Activated CD8-positive, alpha-beta memory T cell treated with anti-CD3 and anti-CD28 coated beads for 1 hour (primary cell): ENCODE measurements at regions not wholly inside any gene's neighbourhood (a gene's known extent, or its start where the extent isn't known, plus 50 kb on each side); places are given as distances from the start of the nearest gene placed in this dataset.
"Not testable (repeated sequence)": the region's sequence is repeated elsewhere in the genome, so short reads cannot be mapped to it uniquely, and the experiment has no call there.

Experiments used
- DNase-seq, 2 donors: peaks; one replicate each; pipeline ENCODE4 v3.0.0-alpha.2; 2020; ENCODE audit warnings: low read depth in 1 of 2; ENCODE audit errors: extremely low read depth in 1 of 2

GRCh38 chrX:3968749-3969148 is 255.3 kb upstream of the PRKX start:
- DNase-seq, result no peak

DNA sequence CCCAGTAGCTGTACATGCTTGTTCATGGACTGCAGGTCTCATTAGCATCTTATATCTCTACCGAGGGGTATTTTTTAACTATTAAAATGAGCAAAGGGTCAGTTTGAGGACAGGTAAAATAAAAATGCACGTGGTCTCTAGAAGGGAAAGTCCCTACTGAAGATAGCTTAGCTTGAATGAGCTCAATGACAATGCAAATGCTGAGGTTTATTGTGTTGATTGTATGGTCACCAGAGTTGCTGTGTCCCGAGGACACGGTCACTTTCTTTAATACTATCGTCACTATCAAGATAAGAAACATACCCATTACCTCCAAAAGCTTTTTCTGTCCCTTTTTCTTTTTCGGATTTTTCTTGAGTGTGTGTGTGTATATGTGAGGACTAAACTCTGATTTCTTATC is 250.5 kb upstream of the PRKX start:
- DNase-seq, result no peak

- DNase-seq, result no peak
Measured at GRCh38 chrX:3962511-3963311, 249.3 kb upstream of the PRKX start.

DNA sequence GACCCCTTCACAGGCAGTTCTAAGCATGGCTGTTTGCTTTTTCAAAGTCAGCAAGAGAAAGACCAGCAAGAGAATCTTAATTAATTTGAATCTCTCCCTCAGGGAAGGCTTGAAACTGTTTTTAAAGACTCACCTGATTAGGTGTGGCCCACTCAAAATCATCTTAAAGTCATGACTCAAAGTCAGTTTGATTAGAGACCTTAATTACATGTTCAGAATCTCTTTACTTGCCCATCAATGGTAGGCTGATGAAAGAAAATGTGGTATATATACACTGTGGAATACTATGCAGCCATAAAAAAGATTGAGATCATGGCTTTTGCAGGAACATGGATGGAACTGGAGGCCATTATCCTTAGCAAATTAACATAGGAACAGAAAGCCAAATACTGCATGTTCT is 247.5 kb upstream of the PRKX start:
- no peak for DNase-seq

- no peak for DNase-seq
Measured at GRCh38 chrX:3951859-3952258, 238.4 kb upstream of the PRKX start.

DNA sequence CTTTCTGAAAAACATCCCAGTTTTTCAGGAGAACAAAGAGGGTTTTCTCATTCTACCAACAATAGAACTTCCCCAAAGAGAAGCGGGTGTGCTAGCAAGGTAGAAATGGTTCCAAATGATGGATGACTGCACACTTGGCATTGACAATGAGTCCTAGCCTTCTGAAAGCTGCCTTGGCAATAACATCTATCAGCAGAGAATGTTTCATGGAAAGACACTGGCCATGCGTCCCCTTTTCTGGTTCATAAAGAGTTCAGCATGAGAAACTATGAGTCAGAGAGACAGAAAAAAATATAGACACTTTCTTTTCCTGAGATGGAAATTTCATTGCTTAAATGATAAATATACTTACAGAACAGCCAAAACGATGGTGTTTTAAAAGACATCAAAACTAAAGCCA is 236.9 kb upstream of the PRKX start:
- DNase-seq, result no peak

DNA sequence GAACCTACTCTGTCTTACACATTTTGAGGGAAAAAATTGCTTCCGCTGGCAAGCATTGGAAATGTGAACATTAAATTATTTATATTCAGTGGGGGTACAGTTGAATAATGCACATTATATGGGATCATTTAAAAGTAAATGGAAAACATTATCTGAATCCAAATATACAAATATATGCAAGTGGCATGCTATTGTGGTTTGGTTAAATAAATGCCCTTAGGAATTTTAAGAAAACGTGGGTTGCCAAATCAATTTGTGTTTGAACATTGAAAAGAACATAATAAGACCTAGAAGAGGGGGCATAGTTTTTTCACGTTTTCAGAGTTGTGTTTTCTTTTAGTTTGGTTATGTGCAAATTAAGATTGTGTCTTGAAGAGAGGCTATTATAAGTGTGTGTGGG is 230.5 kb upstream of the PRKX start:
- no peak for DNase-seq

DNA sequence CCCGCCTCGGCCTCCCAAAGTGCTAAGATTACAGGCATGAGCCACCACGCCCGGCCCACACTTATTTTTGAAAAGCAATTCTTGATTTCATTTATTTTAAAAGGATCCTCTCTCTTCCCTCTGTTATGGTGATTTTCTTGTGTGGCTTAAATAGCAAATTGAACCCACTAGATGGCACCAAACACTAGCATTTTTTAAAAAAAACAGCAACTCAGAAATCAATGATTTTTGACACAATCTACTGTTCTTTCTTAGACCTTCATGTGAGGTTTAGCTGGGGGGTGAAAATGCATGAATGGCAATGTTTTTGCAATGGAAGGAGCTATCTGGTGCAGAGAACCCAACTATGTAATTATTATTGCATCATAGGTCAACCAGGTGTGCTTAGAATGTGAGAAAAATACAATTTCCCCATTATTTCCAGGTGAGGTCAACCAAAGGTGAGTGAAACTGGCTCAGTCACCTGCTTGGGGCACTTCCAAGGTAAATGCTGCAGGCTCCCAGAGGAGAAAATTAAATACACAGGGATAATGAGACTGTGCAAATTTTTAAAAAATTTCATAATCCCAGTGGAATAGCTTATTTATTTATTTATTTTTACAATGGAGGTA is 226.7 kb upstream of the PRKX start:
- no peak for DNase-seq

DNA sequence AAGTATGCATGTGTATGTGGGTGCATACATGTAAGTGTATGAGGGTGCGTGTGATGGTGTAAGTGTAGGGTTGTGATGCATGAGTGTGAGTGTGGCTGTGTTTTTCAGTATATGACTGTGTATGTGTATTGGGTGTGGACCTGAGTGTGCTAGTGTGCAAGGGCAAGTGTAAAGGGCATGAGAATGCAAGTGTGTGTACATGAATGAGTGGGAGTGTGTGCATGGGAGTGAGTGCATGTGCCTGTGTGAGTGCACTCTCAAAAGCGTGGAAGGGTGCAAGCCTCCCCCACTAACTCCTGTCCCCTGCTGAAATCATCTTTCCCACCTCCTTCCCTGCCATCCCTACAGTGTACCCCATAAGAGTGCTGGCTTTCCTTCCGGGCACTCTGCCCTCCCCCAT is 225.1 kb upstream of the PRKX start:
- no peak for DNase-seq

GRCh38 chrX:3935196-3935595 is 221.7 kb upstream of the PRKX start:
- not testable (repeated sequence) for DNase-seq

DNA sequence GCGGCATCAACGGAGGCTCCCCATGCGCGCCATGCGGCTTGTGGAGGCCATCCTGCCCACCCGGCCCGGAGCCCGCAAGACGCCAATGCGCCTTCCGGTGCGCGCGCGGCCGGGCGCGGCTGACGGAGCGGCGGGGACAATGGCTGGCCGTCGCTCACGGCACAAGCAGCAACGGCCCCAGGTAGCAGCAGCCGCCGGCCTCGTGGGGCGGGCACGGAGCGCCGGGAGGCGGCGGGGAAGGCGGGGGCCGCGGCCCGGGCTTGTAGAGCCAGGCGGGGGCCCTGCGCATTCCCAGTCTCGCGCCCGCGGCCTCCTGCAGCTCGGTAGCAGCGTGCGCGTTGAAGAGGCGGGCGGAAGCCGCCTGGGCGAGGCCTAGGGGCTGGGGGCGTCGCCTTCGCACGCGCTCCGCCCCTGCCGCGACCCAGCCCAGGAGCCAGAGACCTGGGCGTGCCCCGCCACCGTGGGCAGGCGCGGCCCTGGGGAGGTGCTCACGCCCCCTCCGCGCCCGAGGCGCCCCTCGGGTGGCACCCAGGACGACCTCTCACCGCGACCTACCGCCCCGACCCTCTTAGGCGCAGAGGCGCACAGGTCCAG is 207.1 kb upstream of the PRKX start:
- DNase-seq, result not testable (repeated sequence)

- DNase-seq, result not testable (repeated sequence)
Measured at GRCh38 chrX:3919668-3920423, 206.4 kb upstream of the PRKX start.

DNA sequence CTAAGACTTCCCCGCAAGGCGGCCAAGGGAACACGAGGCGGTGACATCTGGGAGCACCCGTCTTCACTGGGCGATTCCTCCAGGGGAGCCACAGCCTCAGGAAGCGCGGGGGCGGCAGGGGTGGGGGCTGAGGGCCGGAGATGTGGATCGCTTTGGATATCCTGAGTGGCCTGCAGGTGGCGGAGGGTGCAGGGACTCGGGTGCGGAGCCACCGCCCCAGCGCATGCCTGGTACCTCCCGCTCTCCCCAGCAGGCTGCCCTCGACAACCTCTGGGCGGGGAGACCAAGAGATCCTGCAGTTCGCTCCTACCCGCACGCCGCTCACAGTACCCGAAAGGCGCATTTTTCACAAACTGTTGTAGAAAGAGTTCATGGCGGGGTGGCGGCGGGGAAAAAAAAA is 201.4 kb upstream of the PRKX start:
- DNase-seq, result not testable (repeated sequence)

DNA sequence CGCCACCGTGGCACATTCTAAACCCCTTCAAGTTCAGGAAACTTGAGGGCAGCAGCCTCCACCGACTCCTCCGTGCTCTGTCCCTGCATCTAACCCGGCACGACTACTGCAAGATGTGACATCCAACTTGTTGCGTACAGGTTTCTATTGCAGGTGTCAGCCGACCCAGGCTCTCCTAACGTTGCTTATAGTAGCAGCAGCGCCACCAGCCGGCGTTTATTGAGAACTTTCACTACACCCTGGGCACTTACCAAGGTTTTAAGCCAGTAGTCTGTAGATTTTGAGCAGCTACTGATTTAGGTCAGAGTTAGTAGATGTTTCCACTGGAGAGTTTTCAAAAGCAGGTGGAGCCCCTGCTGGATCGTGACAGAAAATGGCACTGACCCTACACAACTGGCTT is 200.6 kb upstream of the PRKX start:
- not testable (repeated sequence) for DNase-seq

GRCh38 chrX:3911012-3911411 is 197.6 kb upstream of the PRKX start:
- not testable (repeated sequence) for DNase-seq

GRCh38 chrX:3910611-3911010 is 197.2 kb upstream of the PRKX start:
- DNase-seq, result not testable (repeated sequence)

GRCh38 chrX:3905522-3906258 is 192.2 kb upstream of the PRKX start:
- DNase-seq, result not testable (repeated sequence)

DNA sequence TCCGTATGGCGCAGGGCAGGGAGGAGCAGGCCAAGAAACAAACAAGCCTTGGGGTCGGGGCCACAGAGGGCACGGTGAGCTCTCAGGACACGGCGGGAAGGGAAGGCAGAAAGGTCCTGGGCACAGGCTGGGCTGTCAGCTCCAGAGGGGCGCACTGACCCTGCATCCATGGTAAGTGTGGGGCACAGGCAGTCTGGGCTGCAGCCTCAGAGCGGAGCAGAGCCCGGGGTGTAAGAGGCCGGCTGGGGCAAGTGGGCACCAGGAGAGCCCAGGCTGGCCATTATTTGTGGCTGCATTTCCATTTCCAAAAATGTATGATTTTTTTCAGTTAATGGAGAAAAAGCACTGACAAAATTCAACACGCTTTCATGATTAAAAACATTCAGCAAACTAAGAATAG is 188.8 kb upstream of the PRKX start:
- not testable (repeated sequence) for DNase-seq

GRCh38 chrX:3896755-3897154 is 183.3 kb upstream of the PRKX start:
- DNase-seq, result not testable (repeated sequence)

DNA sequence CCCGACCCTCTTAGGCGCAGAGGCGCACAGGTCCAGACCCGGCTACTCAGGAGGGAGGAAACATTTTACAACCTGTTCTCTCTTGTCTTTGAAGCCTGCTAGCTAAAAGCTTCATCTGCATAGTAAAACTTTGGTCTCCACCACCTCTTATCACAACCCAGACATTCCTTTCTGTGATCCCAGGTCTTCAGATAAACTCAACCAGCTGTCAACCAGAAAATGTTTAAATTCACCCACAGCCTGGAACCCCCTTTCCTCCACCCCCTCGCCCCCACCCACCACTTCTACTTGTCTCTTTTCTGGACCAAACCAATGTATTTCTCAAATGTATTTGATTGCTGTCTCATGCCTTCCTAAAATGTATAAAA is 169.1 kb upstream of the PRKX start:
- not testable (repeated sequence) for DNase-seq
